Sigmoid colon (tissue), 4 donors: ENCODE measurements at regions not wholly inside any gene's neighbourhood (a gene's known extent, or its start where the extent isn't known, plus 50 kb on each side); places are given as distances from the start of the nearest gene placed in this dataset.

ENCODE experiments used
- CTCF ChIP-seq, 4 experiments: fragments of 450-650 bp in 3 of 4; fragments of 200-600 bp in 1 of 4; IDR thresholded peaks; one replicate each; pipeline ENCODE4 v1.5.1; 2016 to 2019; ENCODE audit warnings: antibody characterized with exemption in 4 of 4, mild to moderate bottlenecking in 3 of 4, moderate library complexity in 2 of 4
- EP300 ChIP-seq, 4 donors: sonication (generic); formaldehyde crosslinking; IDR thresholded peaks; one replicate each; pipeline ENCODE4 v1.6.1; 2017; ENCODE audit warnings: antibody characterized with exemption in 4 of 4
- POLR2A ChIP-seq, 2 donors: fragments of 450-650 bp; IDR thresholded peaks; one replicate each; pipeline ENCODE4 v1.6.1; 2016; ENCODE audit warnings: antibody characterized with exemption in 2 of 2, mild to moderate bottlenecking in 2 of 2, moderate library complexity in 2 of 2
- POLR2AphosphoS5 ChIP-seq, 4 donors: sonication (generic); formaldehyde crosslinking; IDR thresholded peaks; one replicate each; pipeline ENCODE4 v1.6.1; 2017; ENCODE audit warnings: antibody characterized with exemption in 4 of 4

GRCh38 chr4:45518832-45519231 lies 605.0 kb downstream of the GABRG1 start:
- no peak for TF ChIP-seq CTCF (IDR thresholded peaks at IDR 0.05)
- no peak for TF ChIP-seq POLR2AphosphoS5 (IDR thresholded peaks at IDR 0.05)
- TF ChIP-seq POLR2A (IDR thresholded peaks at IDR 0.05): no peak
- TF ChIP-seq EP300 (IDR thresholded peaks at IDR 0.05): no peak
